H1 (cell line): ENCODE measurements at regions not wholly inside any gene's neighbourhood (a gene's known extent, or its start where the extent isn't known, plus 50 kb on each side); places are given as distances from the start of the nearest gene placed in this dataset.

Experiments used
- CTCF ChIA-PET: fragments of 300-600 bp; sonication (Branson Sonifier 250); formaldehyde crosslinking; loops from one replicate; lab custom pipeline; 2021; ENCODE audit not compliant: partially characterized antibody; lab: Charles Lee
- POLR2A ChIA-PET: fragments of 300-600 bp; sonication (Branson Sonifier 250); formaldehyde crosslinking; loops from one replicate; lab custom pipeline; 2021; ENCODE audit warnings: inconsistent platforms; ENCODE audit not compliant: partially characterized antibody; lab: Charles Lee
- DNase-seq, 2 experiments: peaks; one replicate each; pipeline versions ENCODE4 v3.0.0 to v3.0.0-alpha.2; 2010 to 2022; ENCODE audit warnings: low spot score in 2 of 2, low read depth in 1 of 2, mixed read lengths in 1 of 2
- FAIRE-seq: peaks from 2 replicates; lab custom pipeline; 2011; peaks lifted over from hg19 to GRCh38; lab: Jason Lieb, UNC
- H2AFZ ChIP-seq: 2 replicates; pipeline ENCODE4 v1.8.1; 2012; ENCODE audit warnings: low read length, inconsistent platforms
- H2AK5ac ChIP-seq: 2 replicates; pipeline ENCODE4 v1.6.1; 2013; ENCODE audit warnings: low read depth, low read length
- H2BK120ac ChIP-seq: replicated peaks from 2 replicates; pipeline ENCODE3; 2013; ENCODE audit warnings: low read depth, low read length, inconsistent platforms
- H2BK12ac ChIP-seq: 2 replicates; pipeline ENCODE4 v1.6.1; 2013; ENCODE audit warnings: low read depth, low read length
- H2BK15ac ChIP-seq: 2 replicates; pipeline ENCODE4 v1.6.1; 2013; ENCODE audit warnings: low read length
- H2BK20ac ChIP-seq: 2 replicates; pipeline ENCODE4 v1.6.1; 2013; ENCODE audit warnings: low read length
- H2BK5ac ChIP-seq: 2 replicates; pipeline ENCODE4 v1.6.1; 2013; ENCODE audit warnings: low read depth, low read length
- H3K14ac ChIP-seq: 2 replicates; pipeline ENCODE4 v1.6.1; 2013; ENCODE audit warnings: inconsistent platforms; ENCODE audit not compliant: insufficient read length
- H3K18ac ChIP-seq: 2 replicates; pipeline ENCODE4 v1.6.1; 2013; ENCODE audit warnings: low read length; ENCODE audit errors: extremely low read depth
- H3K23ac ChIP-seq: 2 replicates; pipeline ENCODE4 v1.6.1; 2013; ENCODE audit warnings: inconsistent platforms; ENCODE audit not compliant: insufficient read length
- H3K23me2 ChIP-seq: 2 replicates; pipeline ENCODE4 v1.6.1; 2013; ENCODE audit warnings: low read depth, low read length
- H3K27ac ChIP-seq: 2 replicates; pipeline ENCODE4 v1.6.1; 2011; ENCODE audit warnings: low read depth, low read length, inconsistent platforms
- H3K27me3 ChIP-seq, 4 experiments: replicated peaks in 1 of 4; 1 replicate in 1 of 4; 2 replicates in 3 of 4; pipeline versions ENCODE4 v1.6.1 to v1.8.1; 2011 to 2013; ENCODE audit warnings: low read length in 3 of 4, mild to moderate bottlenecking in 3 of 4, inconsistent platforms in 2 of 4, mixed read lengths in 2 of 4, moderate library complexity in 1 of 4; ENCODE audit not compliant: control insufficient read depth in 3 of 4, insufficient read depth in 3 of 4; ENCODE audit errors: extremely low read depth in 1 of 4
- H3K36me3 ChIP-seq, 4 experiments: 2 replicates each; pipeline versions ENCODE4 v1.6.1 to v1.8.1; 2011 to 2013; ENCODE audit warnings: mild to moderate bottlenecking in 4 of 4, low read length in 3 of 4, moderate library complexity in 2 of 4, control low read depth in 1 of 4, inconsistent platforms in 1 of 4; ENCODE audit not compliant: insufficient read depth in 4 of 4, control insufficient read depth in 2 of 4
- H3K4ac ChIP-seq: replicated peaks from 2 replicates; pipeline ENCODE3; 2013; ENCODE audit warnings: low read length, low read depth, mixed read lengths, inconsistent platforms; ENCODE audit not compliant: insufficient read length
- H3K4me1 ChIP-seq, 4 experiments: replicated peaks in 1 of 4; 1 replicate in 1 of 4; 2 replicates in 3 of 4; pipeline versions ENCODE4 v1.6.1 to v1.8.1; 2011 to 2013; ENCODE audit warnings: low read length in 3 of 4, inconsistent platforms in 2 of 4, mixed read lengths in 1 of 4; ENCODE audit not compliant: insufficient read depth in 4 of 4, control insufficient read depth in 3 of 4
- H3K4me2 ChIP-seq, 2 experiments: 2 replicates each; pipeline versions ENCODE4 v1.6.1 to v1.8.1; 2011 to 2013; ENCODE audit warnings: low read depth in 2 of 2, low read length in 2 of 2, control low read depth in 1 of 2, inconsistent platforms in 1 of 2, mild to moderate bottlenecking in 1 of 2; ENCODE audit not compliant: insufficient read depth in 1 of 2
- H3K4me3 ChIP-seq, 4 experiments: fragments of 200-600, 300-600 bp in 1 of 4; sonication (generic), shearing (Covaris generic), sonication (Bioruptor Twin) in 1 of 4; 2 replicates each; pipeline versions ENCODE4 v1.5.1 to v1.8.1; 2011 to 2016; ENCODE audit warnings: low read length in 4 of 4, low read depth in 3 of 4, control low read depth in 2 of 4, inconsistent platforms in 2 of 4, mild to moderate bottlenecking in 2 of 4, mixed read lengths in 1 of 4, moderate library complexity in 1 of 4; ENCODE audit not compliant: insufficient read depth in 2 of 4; ENCODE audit errors: extremely low read depth in 1 of 4
- H3K56ac ChIP-seq: replicated peaks from 2 replicates; pipeline ENCODE3; 2013; ENCODE audit warnings: low read depth, mild to moderate bottlenecking, mixed read lengths, low read length, inconsistent platforms; ENCODE audit not compliant: insufficient read length
- H3K79me1 ChIP-seq: 2 replicates; pipeline ENCODE4 v1.6.1; 2013; ENCODE audit warnings: low read depth, low read length, control low read depth
- H3K79me2 ChIP-seq, 2 experiments: 2 replicates each; pipeline versions ENCODE4 v1.6.1 to v1.8.1; 2012 to 2013; ENCODE audit warnings: low read length in 2 of 2, mild to moderate bottlenecking in 2 of 2, inconsistent platforms in 1 of 2; ENCODE audit not compliant: insufficient read depth in 2 of 2, control insufficient read depth in 1 of 2
- H3K9ac ChIP-seq, 4 experiments: replicated peaks in 1 of 4; 1 replicate in 1 of 4; 2 replicates in 3 of 4; pipeline versions ENCODE4 v1.6.1 to v1.8.1; 2011 to 2013; ENCODE audit warnings: low read depth in 3 of 4, low read length in 3 of 4, control low read depth in 2 of 4, mild to moderate bottlenecking in 2 of 4, moderate library complexity in 2 of 4, inconsistent platforms in 1 of 4; ENCODE audit errors: extremely low read depth in 1 of 4
- H3K9me3 ChIP-seq, 2 experiments: 2 replicates each; pipeline versions ENCODE4 v1.6.1 to v1.8.1; 2012 to 2013; ENCODE audit warnings: mild to moderate bottlenecking in 2 of 2, moderate library complexity in 2 of 2, control low read depth in 1 of 2, inconsistent platforms in 1 of 2, low read depth in 1 of 2, low read length in 1 of 2, mixed read lengths in 1 of 2; ENCODE audit not compliant: insufficient read depth in 2 of 2
- H4K20me1 ChIP-seq, 2 experiments: replicated peaks in 1 of 2; 2 replicates each; pipeline versions ENCODE3 to v1.8.1; 2011 to 2013; ENCODE audit warnings: inconsistent platforms in 2 of 2, low read length in 2 of 2, mild to moderate bottlenecking in 1 of 2; ENCODE audit not compliant: insufficient read depth in 2 of 2, control insufficient read depth in 1 of 2
- H4K5ac ChIP-seq: 2 replicates; pipeline ENCODE4 v1.6.1; 2013; ENCODE audit warnings: low read length, low read depth, mixed read lengths, inconsistent platforms; ENCODE audit not compliant: insufficient read length
- H4K8ac ChIP-seq: 2 replicates; pipeline ENCODE4 v1.8.0; 2013; ENCODE audit warnings: mild to moderate bottlenecking, moderate library complexity, low read length, inconsistent platforms; ENCODE audit not compliant: insufficient read depth; ENCODE audit errors: extremely low read depth
- H4K91ac ChIP-seq: replicated peaks from 2 replicates; pipeline ENCODE3; 2013; ENCODE audit warnings: low read length, mixed read lengths, inconsistent platforms; ENCODE audit not compliant: insufficient read length
- CBX8 ChIP-seq: fragments of 300-800, 300-1000 bp; sonication (generic); IDR thresholded peaks from 2 replicates; pipeline ENCODE4 v1.7.1; 2016; ENCODE audit warnings: low read depth, low read length, borderline replicate concordance
- CHD1 ChIP-seq: IDR thresholded peaks from 2 replicates; pipeline ENCODE4 v1.6.1; 2012; ENCODE audit warnings: low read depth, low read length, improper control_type of control experiment
- CTCF ChIP-seq, 3 experiments: IDR thresholded peaks; 1 replicate in 2 of 3; 2 replicates in 1 of 3; pipeline versions ENCODE4 v1.5.1 to v1.6.1; 2011; ENCODE audit warnings: low read length in 3 of 3, mild to moderate bottlenecking in 3 of 3, inconsistent platforms in 2 of 3, low read depth in 1 of 3, moderate library complexity in 1 of 3; ENCODE audit not compliant: insufficient read depth in 1 of 3; ENCODE audit errors: control extremely low read depth in 1 of 3
- KDM4A ChIP-seq: IDR thresholded peaks from one replicate; pipeline ENCODE4 v1.7.1; 2012; ENCODE audit warnings: low read depth, mild to moderate bottlenecking, moderate library complexity, low read length, inconsistent platforms; ENCODE audit not compliant: severe bottlenecking
- KDM5A ChIP-seq: fragments of 200-600 bp; IDR thresholded peaks from 2 replicates; pipeline ENCODE4 v1.7.1; 2012; ENCODE audit warnings: mild to moderate bottlenecking, low read length, inconsistent platforms, mixed read lengths
- POLR2AphosphoS5 ChIP-seq: IDR thresholded peaks from 2 replicates; pipeline ENCODE4 v1.6.1; 2011; ENCODE audit warnings: low read depth, low read length
- RNF2 ChIP-seq: fragments of 200-900, 300-1000 bp; sonication (generic); IDR thresholded peaks from 2 replicates; pipeline ENCODE4 v1.7.1; 2016; ENCODE audit warnings: borderline replicate concordance, low read depth, mild to moderate bottlenecking, antibody characterized with exemption, low read length; ENCODE audit not compliant: poor library complexity, severe bottlenecking; ENCODE audit errors: missing control alignments
- SIN3A ChIP-seq, 2 experiments: IDR thresholded peaks in 1 of 2; conservative IDR thresholded peaks in 1 of 2; 2 replicates each; pipeline ENCODE4 v1.6.1; 2011 to 2012; ENCODE audit warnings: low read length in 2 of 2, improper control_type of control experiment in 1 of 2, low read depth in 1 of 2, mild to moderate bottlenecking in 1 of 2
- SRF ChIP-seq: IDR thresholded peaks from 2 replicates; pipeline ENCODE4 v1.6.1; 2011; ENCODE audit warnings: mild to moderate bottlenecking, low read depth, low read length, moderate library complexity
- TAF7 ChIP-seq: optimal IDR thresholded peaks from 2 replicates; pipeline ENCODE3; 2011; ENCODE audit warnings: low read depth, mild to moderate bottlenecking, inconsistent platforms, low read length, moderate library complexity, borderline replicate concordance
- YY1 ChIP-seq: IDR thresholded peaks from 2 replicates; pipeline ENCODE4 v1.6.1; 2011; ENCODE audit warnings: low read depth, mild to moderate bottlenecking, low read length
- WGBS, 2 experiments: shearing (Covaris generic) in 1 of 2; methylation state at CpG; one replicate each; pipeline versions ENCODE4 v1.1.6 to v1.1.7; 2013 to 2015; ENCODE audit warnings: low lambda C conversion rate in 2 of 2, mixed read lengths in 2 of 2, inconsistent platforms in 1 of 2, low coverage in 1 of 2, missing lambda C conversion rate in 1 of 2; ENCODE audit not compliant: insufficient replicate concordance in 2 of 2, insufficient coverage in 1 of 2, insufficient read length in 1 of 2; ENCODE audit errors: extremely low coverage in 1 of 2, missing lambda C conversion rate in 1 of 2; 5-methylcytosine and 5-hydroxymethylcytosine counted together

DNA sequence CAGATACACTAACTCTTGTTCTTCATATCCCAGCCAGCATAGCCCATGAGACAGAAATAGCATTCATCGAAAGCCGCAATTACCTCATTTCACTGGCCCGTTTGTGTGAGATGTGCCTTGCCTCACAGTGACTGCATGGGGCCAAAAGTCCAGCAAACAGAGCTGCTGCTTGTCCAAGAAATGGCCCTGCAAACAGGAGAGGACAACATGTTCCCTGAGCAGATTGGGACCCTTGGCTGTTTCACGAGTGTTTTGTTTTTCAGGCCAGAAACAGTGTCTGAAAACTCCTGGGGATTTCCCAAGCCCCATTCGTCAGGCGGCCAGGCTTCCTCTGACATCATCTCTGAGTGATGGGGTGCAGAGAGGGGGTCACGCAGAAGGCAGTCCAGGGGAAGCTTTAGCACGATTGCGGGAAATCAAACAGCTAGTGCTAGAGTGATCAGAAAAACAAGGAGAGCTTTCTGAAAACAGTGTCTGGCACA is 503.6 kb upstream of the PAPPA start:
- no peak for FAIRE-seq
- TF ChIP-seq KDM5A (no peak), RNF2 (no peak), CBX8 (no peak), TAF7 (no peak), CTCF (IDR thresholded peaks at IDR 0.05; ENCODE audit: control extremely low read depth in 1 of 3, insufficient read depth in 1 of 3, low read depth in 1 of 3, low read length in 3 of 3) (no peak), SRF (no peak), YY1 (no peak), CHD1 (no peak), POLR2AphosphoS5 (no peak), KDM4A (no peak), SIN3A (conservative IDR thresholded peaks at IDR 0.05 in 1 of 2, IDR thresholded peaks at IDR 0.05 in 1 of 2; ENCODE audit: low read depth in 1 of 2, low read length in 2 of 2) (no peak)

More for the DNA sequence above, 503.6 kb upstream of the PAPPA start:
- Histone ChIP-seq H4K20me1 (no peaks in the 10 kb centered on the region), H3K4me2 (no peak overlapping the region), H2BK20ac (no peak overlapping the region), H2BK12ac (no peak overlapping the region), H2BK15ac (no peak overlapping the region), H3K23me2 (no peaks in the 10 kb centered on the region), H4K91ac (no peak overlapping the region), H3K18ac (no peak overlapping the region), H3K36me3 (no peaks in the 10 kb centered on the region), H3K79me1 (no peaks in the 10 kb centered on the region), H3K4me3 (no peak overlapping the region), H4K8ac (no peak overlapping the region), H3K9me3 (no peaks in the 10 kb centered on the region), H2BK120ac (no peak overlapping the region), H3K9ac (no peak overlapping the region), H2AFZ (0 out of 2 replicates have a peak overlapping the region, but pooled peaks have one; percentile 37), H3K79me2 (no peaks in the 10 kb centered on the region), H3K23ac (no peak overlapping the region), H3K4ac (no peak overlapping the region), H3K56ac (no peak overlapping the region), H3K4me1 (no peaks in the 10 kb centered on the region), H2AK5ac (no peak overlapping the region), H3K27me3 (no peaks in the 10 kb centered on the region), H2BK5ac (no peak overlapping the region), H4K5ac (no peak overlapping the region), H3K27ac (no peak overlapping the region), H3K14ac (no peak overlapping the region)
- ChIA-PET POLR2A (no interaction called here), CTCF (interaction anchor here (1.8 to 3.2 kb wide), 2 partner anchors 56 to 59 kb away, joined by 4 to 10 read pairs; no protein-coding TSS in a partner anchor)
- DNase-seq, result no peak
- WGBS, 2 experiments, result 97% methylated on average over 9 of the region's 9 CpGs; no CpG with 5 or more reads in 1 of the 2 experiments
